Thyroid gland (tissue), 4 donors: ENCODE measurements at regions not wholly inside any gene's neighbourhood (a gene's known extent, or its start where the extent isn't known, plus 50 kb on each side); places are given as distances from the start of the nearest gene placed in this dataset.

Experiments used
- DNase-seq, 2 donors: peaks; one replicate each; pipeline ENCODE4 v3.0.0-alpha.2; 2019
- H3K27ac ChIP-seq, 3 donors: fragments of 200-600 bp; sonication (generic); 1 replicate in 2 of 3; 2 replicates in 1 of 3; pipeline ENCODE4 v1.5.1; 2016 to 2019; ENCODE audit warnings: mild to moderate bottlenecking in 1 of 3, moderate library complexity in 1 of 3
- H3K27me3 ChIP-seq: fragments of 200-600 bp; sonication (generic); one replicate; pipeline ENCODE4 v1.5.1; 2019
- H3K36me3 ChIP-seq, 2 donors: fragments of 200-600 bp; sonication (generic); one replicate each; pipeline ENCODE4 v1.5.1; 2016 to 2019
- H3K4me1 ChIP-seq, 2 donors: fragments of 200-600 bp; sonication (generic); one replicate each; pipeline ENCODE4 v1.5.1; 2017 to 2019
- H3K4me3 ChIP-seq, 3 donors: fragments of 200-600 bp; sonication (generic); replicated peaks in 1 of 3; 1 replicate in 2 of 3; 2 replicates in 1 of 3; pipeline ENCODE4 v1.5.1; 2016; ENCODE audit warnings: mild to moderate bottlenecking in 1 of 3
- H3K9me3 ChIP-seq: fragments of 200-600 bp; sonication (generic); one replicate; pipeline ENCODE4 v1.5.1; 2017
- POLR2A ChIP-seq, 2 donors: fragments of 450-650 bp; IDR thresholded peaks; one replicate each; pipeline ENCODE4 v1.6.1; 2017; ENCODE audit warnings: antibody characterized with exemption in 2 of 2, mild to moderate bottlenecking in 2 of 2, moderate library complexity in 1 of 2
- WGBS, 2 donors: methylation state at CpG; one replicate each; pipeline ENCODE4 v1.1.5; 2017; 5-methylcytosine and 5-hydroxymethylcytosine counted together
- intact Hi-C: fragments of 100-400 bp; cut with DNase I; formaldehyde crosslinking; loops from one replicate; pipeline ENCODE4 v1.15.1; 2023
- TF ChIP-seq, protein P1 (sequence below), 6 experiments: fragments of 200-600 bp in 3 of 6; fragments of 450-650 bp in 3 of 6; sonication (generic) in 3 of 6; IDR thresholded peaks; one replicate each; pipeline ENCODE4 v1.5.1; 2016 to 2019; ENCODE audit warnings: antibody characterized with exemption in 6 of 6, mild to moderate bottlenecking in 2 of 6, inconsistent platforms in 1 of 6, moderate library complexity in 1 of 6

DNA sequence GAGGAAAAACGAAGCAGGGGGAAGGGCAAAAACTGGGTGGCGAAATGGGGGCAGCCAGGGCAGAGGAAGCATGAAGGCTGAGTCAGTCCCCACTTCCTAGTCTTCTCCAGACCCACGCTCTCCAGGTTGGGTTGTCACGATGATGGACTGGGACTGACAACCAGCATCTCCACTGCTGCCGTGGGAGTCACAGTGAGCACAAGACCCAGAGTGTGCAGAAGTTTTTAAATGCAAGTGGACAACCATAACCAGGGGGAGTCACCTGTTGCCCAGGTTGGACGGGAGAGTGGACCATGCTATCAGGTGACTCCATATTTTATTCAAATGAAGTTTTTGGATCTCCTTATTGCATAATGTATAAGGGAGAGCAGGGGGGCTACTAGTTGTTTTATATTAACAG, 511.4 kb upstream of the ZFP42 start:
- 86 to 87% methylated on average over 6 of the region's 6 CpGs for WGBS, 2 donors
- Histone ChIP-seq H3K9me3 (no peaks in the 10 kb centered on the region), H3K4me1 (no peaks in the 10 kb centered on the region), H3K36me3 (no peaks in the 10 kb centered on the region), H3K27me3 (no peaks in the 10 kb centered on the region), H3K27ac (no peak overlapping the region), H3K4me3 (no peak overlapping the region)
- no peak for DNase-seq
- TF ChIP-seq, protein P1, sequence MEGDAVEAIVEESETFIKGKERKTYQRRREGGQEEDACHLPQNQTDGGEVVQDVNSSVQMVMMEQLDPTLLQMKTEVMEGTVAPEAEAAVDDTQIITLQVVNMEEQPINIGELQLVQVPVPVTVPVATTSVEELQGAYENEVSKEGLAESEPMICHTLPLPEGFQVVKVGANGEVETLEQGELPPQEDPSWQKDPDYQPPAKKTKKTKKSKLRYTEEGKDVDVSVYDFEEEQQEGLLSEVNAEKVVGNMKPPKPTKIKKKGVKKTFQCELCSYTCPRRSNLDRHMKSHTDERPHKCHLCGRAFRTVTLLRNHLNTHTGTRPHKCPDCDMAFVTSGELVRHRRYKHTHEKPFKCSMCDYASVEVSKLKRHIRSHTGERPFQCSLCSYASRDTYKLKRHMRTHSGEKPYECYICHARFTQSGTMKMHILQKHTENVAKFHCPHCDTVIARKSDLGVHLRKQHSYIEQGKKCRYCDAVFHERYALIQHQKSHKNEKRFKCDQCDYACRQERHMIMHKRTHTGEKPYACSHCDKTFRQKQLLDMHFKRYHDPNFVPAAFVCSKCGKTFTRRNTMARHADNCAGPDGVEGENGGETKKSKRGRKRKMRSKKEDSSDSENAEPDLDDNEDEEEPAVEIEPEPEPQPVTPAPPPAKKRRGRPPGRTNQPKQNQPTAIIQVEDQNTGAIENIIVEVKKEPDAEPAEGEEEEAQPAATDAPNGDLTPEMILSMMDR (IDR thresholded peaks at IDR 0.05) = no peak
- TF ChIP-seq POLR2A (IDR thresholded peaks at IDR 0.05) = no peak
- intact Hi-C loops = no loop called here

DNA sequence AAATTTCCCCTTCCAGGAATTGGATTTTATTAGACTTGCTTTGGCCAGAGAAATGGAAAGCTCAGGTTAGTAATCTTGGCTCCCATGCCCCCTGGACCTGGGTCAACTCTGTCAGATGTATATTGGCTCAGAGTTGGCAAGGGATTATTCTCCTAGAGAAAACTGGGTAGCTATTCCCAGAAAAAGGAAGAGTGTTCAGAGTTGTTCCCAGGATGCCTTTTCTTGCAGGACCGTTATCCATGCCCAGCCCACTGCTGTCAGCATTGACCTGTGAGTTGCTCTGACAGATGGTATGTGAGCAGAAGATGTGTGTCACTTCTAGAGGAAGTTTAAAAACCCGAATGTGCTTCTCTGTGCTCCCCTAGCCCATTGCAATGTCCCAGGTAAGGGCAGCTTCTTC, 509.9 kb upstream of the ZFP42 start:
- H3K4me1 ChIP-seq = no peaks in the 10 kb centered on the region
- no peak overlapping the region for H3K27ac ChIP-seq
- no peaks in the 10 kb centered on the region for H3K9me3 ChIP-seq
- no peak overlapping the region for H3K4me3 ChIP-seq
- intact Hi-C loops = no loop called here
- H3K36me3 ChIP-seq = no peaks in the 10 kb centered on the region
- WGBS, 2 donors = 76 to 82% methylated on average over 2 of the region's 2 CpGs
- no peaks in the 10 kb centered on the region for H3K27me3 ChIP-seq
- no peak for DNase-seq
- TF ChIP-seq POLR2A (IDR thresholded peaks at IDR 0.05) = no peak
- TF ChIP-seq, protein P1 (IDR thresholded peaks at IDR 0.05) = no peak

DNA sequence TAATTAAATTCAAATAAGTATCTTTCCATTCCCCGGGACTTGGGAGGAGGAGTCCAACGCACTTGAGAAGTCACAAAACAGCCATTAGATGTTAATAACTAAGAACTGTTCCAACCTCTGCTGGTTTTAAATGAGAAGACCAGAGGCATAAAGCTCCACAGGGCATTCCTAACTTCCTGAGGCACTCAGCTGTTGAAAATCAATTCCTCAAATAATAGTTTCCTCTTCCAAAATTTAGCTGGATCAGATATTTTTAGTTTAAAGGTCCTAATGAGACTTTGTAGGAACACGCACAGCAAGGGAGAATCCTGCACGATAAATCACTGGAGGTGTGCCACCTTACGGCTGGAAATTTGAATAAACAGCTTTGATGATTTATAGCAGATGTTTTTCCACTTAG, 504.3 kb upstream of the ZFP42 start:
- Histone ChIP-seq H3K4me1 (no peaks in the 10 kb centered on the region), H3K27me3 (no peaks in the 10 kb centered on the region), H3K36me3 (no peaks in the 10 kb centered on the region), H3K9me3 (no peaks in the 10 kb centered on the region), H3K27ac (no peak overlapping the region), H3K4me3 (no peak overlapping the region)
- intact Hi-C loops = no loop called here
- WGBS, 2 donors = 80 to 86% methylated on average over 5 of the region's 5 CpGs
- TF ChIP-seq, protein P1 (IDR thresholded peaks at IDR 0.05) = no peak
- TF ChIP-seq POLR2A (IDR thresholded peaks at IDR 0.05) = no peak
- DNase-seq = no peak

DNA sequence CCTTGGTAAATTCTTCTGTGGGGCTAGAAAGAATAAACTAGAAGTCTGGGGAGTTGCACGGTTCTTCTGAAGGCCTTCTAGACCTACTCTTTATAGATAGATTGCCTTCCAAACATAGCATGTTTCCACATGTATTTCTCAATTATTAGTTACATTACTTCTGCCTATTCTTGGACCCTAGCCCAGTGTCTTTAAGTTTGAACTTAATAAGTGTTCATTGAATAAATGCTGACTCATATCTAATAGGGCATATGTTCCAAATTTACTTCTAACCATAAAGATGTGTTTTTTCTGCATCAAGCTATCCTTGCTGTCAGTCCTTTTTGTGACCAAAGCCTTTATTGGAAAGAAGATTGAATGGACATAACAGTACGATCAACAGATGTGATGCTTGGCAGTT, 503.6 kb upstream of the ZFP42 start:
- no peak for DNase-seq
- no peak overlapping the region for H3K4me3 ChIP-seq
- 93 to 97% methylated on average over 2 of the region's 2 CpGs for WGBS, 2 donors
- TF ChIP-seq, protein P1 (IDR thresholded peaks at IDR 0.05) = no peak
- TF ChIP-seq POLR2A (IDR thresholded peaks at IDR 0.05) = no peak
- H3K27ac ChIP-seq = no peak overlapping the region
- H3K4me1 ChIP-seq = no peaks in the 10 kb centered on the region
- no peaks in the 10 kb centered on the region for H3K9me3 ChIP-seq
- no peaks in the 10 kb centered on the region for H3K36me3 ChIP-seq
- no peaks in the 10 kb centered on the region for H3K27me3 ChIP-seq
- intact Hi-C loops = no loop called here

DNA sequence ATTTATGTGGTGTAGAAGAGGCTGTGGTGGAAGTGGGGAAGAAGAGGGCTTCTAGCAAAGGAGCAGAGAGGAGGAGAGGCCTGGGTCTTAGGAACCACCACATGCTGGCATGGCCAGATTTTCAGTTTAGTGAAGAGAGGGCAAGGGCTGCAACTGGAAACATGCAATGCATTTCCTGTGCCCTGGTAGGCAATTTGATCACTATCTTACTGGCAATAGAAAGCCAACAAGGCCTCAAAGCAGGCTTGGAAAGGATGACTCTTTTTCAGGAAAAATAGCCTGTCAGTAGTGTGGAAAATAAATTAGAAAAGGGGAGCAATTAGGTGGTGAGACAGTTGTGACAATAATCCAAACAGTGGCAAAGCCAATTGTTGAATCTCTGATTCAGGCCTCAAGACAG, 501.9 kb upstream of the ZFP42 start:
- no peak for DNase-seq
- H3K9me3 ChIP-seq = no peaks in the 10 kb centered on the region
- no peak overlapping the region for H3K27ac ChIP-seq
- H3K36me3 ChIP-seq = no peaks in the 10 kb centered on the region
- no peak for TF ChIP-seq POLR2A (IDR thresholded peaks at IDR 0.05)
- TF ChIP-seq, protein P1 (IDR thresholded peaks at IDR 0.05) = no peak
- intact Hi-C loops = no loop called here
- no peaks in the 10 kb centered on the region for H3K4me1 ChIP-seq
- H3K4me3 ChIP-seq = no peak overlapping the region
- H3K27me3 ChIP-seq = no peaks in the 10 kb centered on the region
